ENCODE measurements at regions not wholly inside any gene's neighbourhood (a gene's known extent, or its start where the extent isn't known, plus 50 kb on each side); places are given as distances from the start of the nearest gene placed in this dataset.

DNA sequence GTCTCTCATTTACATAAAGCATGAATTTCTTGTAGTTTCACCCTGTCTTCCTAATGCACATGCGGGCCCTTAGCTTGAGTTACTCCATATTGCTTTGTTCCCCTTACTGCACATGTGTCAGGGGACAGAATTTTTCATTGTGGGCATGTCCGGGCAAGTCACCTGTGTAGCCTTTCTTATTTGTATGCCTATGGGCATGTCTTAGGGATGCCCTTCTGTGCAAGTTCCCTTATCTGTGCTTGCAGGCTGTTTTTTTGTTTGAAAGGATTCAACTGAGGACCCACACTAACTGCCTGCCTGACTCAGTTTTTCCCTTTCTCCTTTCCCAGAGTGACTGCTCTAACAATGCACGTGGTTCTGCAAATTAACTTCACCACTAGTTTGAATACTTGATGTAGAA, 161.7 kb downstream of the YTHDC2 start:
- intact Hi-C loops (cut with DNase I; ENCODE audit: low total_unique reads), result no loop called here
- DNase-seq (ENCODE audit: low spot score in 2 of 2), result no peak
- H3K4me3 ChIP-seq (ENCODE audit: low read depth, poor library complexity, severe bottlenecking), result no peak overlapping the region
- no peak for TF ChIP-seq POLR2A (IDR thresholded peaks at IDR 0.05)
- TF ChIP-seq, protein P1, sequence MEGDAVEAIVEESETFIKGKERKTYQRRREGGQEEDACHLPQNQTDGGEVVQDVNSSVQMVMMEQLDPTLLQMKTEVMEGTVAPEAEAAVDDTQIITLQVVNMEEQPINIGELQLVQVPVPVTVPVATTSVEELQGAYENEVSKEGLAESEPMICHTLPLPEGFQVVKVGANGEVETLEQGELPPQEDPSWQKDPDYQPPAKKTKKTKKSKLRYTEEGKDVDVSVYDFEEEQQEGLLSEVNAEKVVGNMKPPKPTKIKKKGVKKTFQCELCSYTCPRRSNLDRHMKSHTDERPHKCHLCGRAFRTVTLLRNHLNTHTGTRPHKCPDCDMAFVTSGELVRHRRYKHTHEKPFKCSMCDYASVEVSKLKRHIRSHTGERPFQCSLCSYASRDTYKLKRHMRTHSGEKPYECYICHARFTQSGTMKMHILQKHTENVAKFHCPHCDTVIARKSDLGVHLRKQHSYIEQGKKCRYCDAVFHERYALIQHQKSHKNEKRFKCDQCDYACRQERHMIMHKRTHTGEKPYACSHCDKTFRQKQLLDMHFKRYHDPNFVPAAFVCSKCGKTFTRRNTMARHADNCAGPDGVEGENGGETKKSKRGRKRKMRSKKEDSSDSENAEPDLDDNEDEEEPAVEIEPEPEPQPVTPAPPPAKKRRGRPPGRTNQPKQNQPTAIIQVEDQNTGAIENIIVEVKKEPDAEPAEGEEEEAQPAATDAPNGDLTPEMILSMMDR (IDR thresholded peaks at IDR 0.05), result no peak
- 88 to 95% methylated on average over 3 of the region's 3 CpGs for WGBS, 2 donors

DNA sequence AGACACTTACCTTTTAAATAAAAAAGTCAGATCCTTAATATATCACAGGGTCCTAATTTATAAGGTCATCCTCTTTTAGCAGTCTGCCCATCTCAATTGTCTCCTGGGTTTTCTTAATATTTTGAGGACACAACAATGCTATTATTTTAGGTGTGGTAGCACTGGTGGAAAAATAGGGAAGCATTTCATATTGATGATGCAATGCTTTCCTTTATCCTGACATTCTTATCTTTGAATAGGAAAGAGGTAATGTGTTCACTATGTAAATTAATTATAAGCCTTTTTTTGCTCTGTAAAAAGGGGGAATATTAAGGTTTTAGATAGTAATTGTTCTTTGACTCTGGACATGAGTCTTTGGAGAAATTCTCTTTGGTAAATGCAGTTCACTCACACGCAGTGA, 164.7 kb downstream of the YTHDC2 start:
- H3K4me3 ChIP-seq (ENCODE audit: low read depth, poor library complexity, severe bottlenecking), result no peak overlapping the region
- TF ChIP-seq, protein P1 (IDR thresholded peaks at IDR 0.05), result no peak
- no peak for TF ChIP-seq POLR2A (IDR thresholded peaks at IDR 0.05)
- DNase-seq (ENCODE audit: low spot score in 2 of 2), result no peak
- intact Hi-C loops (cut with DNase I; ENCODE audit: low total_unique reads), result no loop called here
- 31 to 39% methylated on average over 1 of the region's 1 CpG for WGBS, 2 donors

DNA sequence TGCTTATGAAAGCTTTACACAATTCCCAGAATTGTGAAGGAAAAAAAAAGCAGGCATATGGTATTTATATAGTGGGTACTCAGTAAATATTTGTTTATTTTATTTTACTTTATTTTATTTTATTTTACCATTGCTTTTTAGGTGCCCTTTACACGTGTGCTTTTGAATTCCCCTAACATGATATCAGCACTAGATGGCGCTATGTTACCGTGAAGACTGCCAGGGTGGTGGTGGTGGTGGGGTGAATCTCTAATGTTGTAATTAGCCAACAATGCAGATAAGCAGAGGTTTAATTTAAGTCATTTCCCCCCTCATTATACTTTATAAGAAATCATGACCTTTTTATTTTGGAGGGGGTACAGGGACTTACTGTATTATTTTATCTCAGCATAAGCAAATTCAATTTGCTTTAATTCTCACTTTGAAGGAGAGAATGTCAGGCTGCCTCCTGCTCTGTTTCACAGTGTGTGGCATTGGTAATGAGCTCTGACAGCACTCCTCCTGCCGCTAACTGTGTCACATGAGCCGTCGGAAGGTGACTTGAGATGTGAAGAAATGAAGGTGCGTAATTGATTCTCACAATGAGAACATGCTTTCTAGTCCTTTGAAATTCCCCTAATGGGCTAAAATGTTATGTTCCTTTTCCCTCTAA, 165.6 kb downstream of the YTHDC2 start:
- WGBS, 2 donors, result 39 to 40% methylated on average over 7 of the region's 7 CpGs
- no peak for TF ChIP-seq POLR2A (IDR thresholded peaks at IDR 0.05)
- TF ChIP-seq, protein P1 (IDR thresholded peaks at IDR 0.05), result no peak
- no peak for DNase-seq (ENCODE audit: low spot score in 2 of 2)
- intact Hi-C loops (cut with DNase I; ENCODE audit: low total_unique reads), result no loop called here
- H3K4me3 ChIP-seq (ENCODE audit: low read depth, poor library complexity, severe bottlenecking), result no peak overlapping the region

DNA sequence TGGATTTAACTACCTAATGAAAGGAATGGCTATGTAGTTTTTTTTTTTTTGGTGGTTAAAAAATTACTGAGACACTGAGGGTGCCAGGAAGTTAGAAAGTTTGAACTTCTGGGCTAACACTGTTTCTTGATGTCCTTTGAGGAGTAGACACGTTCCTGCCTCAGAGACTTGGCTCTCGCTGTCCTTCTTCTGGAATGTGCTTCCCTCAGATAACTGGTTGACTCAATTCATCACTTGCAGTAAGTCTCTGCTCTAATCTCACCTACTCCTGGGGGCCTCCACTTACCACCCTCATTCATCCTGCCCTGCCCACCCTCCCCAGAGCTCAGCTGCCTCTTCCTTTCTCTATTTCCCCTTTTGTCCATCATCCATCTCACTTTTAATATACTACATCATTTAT, 167.0 kb downstream of the YTHDC2 start:
- H3K4me3 ChIP-seq (ENCODE audit: low read depth, poor library complexity, severe bottlenecking), result no peak overlapping the region
- WGBS, 2 donors, result 65 to 68% methylated on average over 2 of the region's 2 CpGs
- intact Hi-C loops (cut with DNase I; ENCODE audit: low total_unique reads), result no loop called here
- DNase-seq (ENCODE audit: low spot score in 2 of 2), result no peak
- TF ChIP-seq POLR2A (IDR thresholded peaks at IDR 0.05), result no peak
- TF ChIP-seq, protein P1 (IDR thresholded peaks at IDR 0.05), result no peak

DNA sequence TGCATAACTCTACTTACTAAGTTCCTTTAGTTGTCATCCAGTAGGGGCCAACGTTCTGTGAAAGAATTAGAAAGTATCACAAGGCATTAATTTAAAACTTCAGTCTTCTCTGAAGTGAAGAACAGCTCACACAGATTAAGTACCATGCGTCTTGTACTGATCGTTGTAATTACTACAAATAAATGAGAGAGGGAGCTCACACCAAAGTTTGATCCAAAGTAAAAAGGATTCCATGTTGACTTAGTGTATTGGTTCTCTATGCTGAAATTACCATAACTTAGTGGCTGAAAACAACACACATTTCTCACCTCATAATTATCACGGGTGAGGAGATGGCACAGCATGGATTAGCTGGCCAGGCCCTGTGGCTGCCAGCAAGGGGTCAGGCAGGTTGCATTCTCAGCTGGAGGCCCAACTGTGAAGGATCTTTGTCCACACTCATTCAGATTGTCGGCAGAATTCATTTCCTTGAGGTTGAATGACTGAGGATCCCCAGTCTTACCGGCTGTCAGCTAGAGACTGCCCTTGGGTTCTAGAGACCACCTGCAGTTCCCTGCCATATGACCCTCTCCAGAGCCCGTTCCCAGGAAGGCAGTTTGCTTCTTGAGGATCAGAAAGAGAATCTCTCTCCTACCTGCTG, 169.1 kb downstream of the YTHDC2 start:
- no peak for DNase-seq (ENCODE audit: low spot score in 2 of 2)
- TF ChIP-seq POLR2A (IDR thresholded peaks at IDR 0.05), result no peak
- TF ChIP-seq, protein P1 (IDR thresholded peaks at IDR 0.05), result no peak
- intact Hi-C loops (cut with DNase I; ENCODE audit: low total_unique reads), result no loop called here
- no peak overlapping the region for H3K4me3 ChIP-seq (ENCODE audit: low read depth, poor library complexity, severe bottlenecking)
- 72 to 74% methylated on average over 7 of the region's 7 CpGs for WGBS, 2 donors
